Activated T-cell treated with anti-CD3 and anti-CD28 coated beads, Interleukin-2, amount 50 U/mL, for 72 hours (primary cell): ENCODE measurements at regions not wholly inside any gene's neighbourhood (a gene's known extent, or its start where the extent isn't known, plus 50 kb on each side); places are given as distances from the start of the nearest gene placed in this dataset.
"Not testable (repeated sequence)": the region's sequence is repeated elsewhere in the genome, so short reads cannot be mapped to it uniquely, and the experiment has no call there.

Source experiments
- ATAC-seq, 2 donors: fragments of 150-1000 bp; cut with Tn5 transposase; replicated peaks in 1 of 2; 2 replicates each; pipeline ENCODE4 v1.10.0; 2021; ENCODE audit warnings: moderate library complexity in 2 of 2, mild to moderate bottlenecking in 1 of 2
- DNase-seq, 2 donors: peaks; one replicate each; pipeline ENCODE4 v3.0.0; 2021 to 2022; ENCODE audit warnings: mixed read lengths in 1 of 2
- H3K27ac Mint-ChIP-seq: one replicate; pipeline ENCODE4 v1.8.0; 2022; ENCODE audit warnings: mild to moderate bottlenecking, moderate library complexity, mixed read lengths
- H3K27me3 Mint-ChIP-seq: one replicate; pipeline ENCODE4 v1.8.0; 2022; ENCODE audit warnings: low read depth, mixed read lengths
- H3K36me3 Mint-ChIP-seq, 2 donors: one replicate each; pipeline ENCODE4 v1.8.0; 2022; ENCODE audit warnings: mixed read lengths in 2 of 2, mild to moderate bottlenecking in 1 of 2; ENCODE audit not compliant: insufficient read depth in 2 of 2
- H3K4me1 Mint-ChIP-seq: one replicate; pipeline ENCODE4 v1.8.0; 2022; ENCODE audit warnings: low read depth, mixed read lengths
- H3K4me3 Mint-ChIP-seq, 2 donors: one replicate each; pipeline ENCODE4 v1.8.0; 2022; ENCODE audit warnings: mild to moderate bottlenecking in 2 of 2, mixed read lengths in 2 of 2, moderate library complexity in 2 of 2
- H3K9me3 Mint-ChIP-seq, 2 donors: one replicate each; pipeline ENCODE4 v1.8.0; 2022; ENCODE audit warnings: mixed read lengths in 2 of 2

GRCh38 chr7:24427048-24427447, 143.1 kb downstream of the NPY start:
- Mint-ChIP-seq H3K27me3 (peaks cover 19% of the 10 kb centered on the region), H3K4me3 (no peak overlapping the region), H3K36me3 (no peaks in the 10 kb centered on the region), H3K4me1 (no peaks in the 10 kb centered on the region), H3K9me3 (peaks cover 0 to 6% of the 10 kb centered on the region in 2 donors), H3K27ac (no peak overlapping the region)
- no peak for ATAC-seq
- no peak for DNase-seq

GRCh38 chr7:24428676-24429075, 144.6 kb upstream of the PALS2 start:
- DNase-seq, result no peak
- no peaks in the 10 kb centered on the region for H3K4me1 Mint-ChIP-seq
- H3K4me3 Mint-ChIP-seq, result no peak overlapping the region
- peaks cover 19% of the 10 kb centered on the region for H3K27me3 Mint-ChIP-seq
- no peak overlapping the region for H3K27ac Mint-ChIP-seq
- H3K9me3 Mint-ChIP-seq, result peaks cover 0 to 6% of the 10 kb centered on the region in 2 donors
- no peaks in the 10 kb centered on the region for H3K36me3 Mint-ChIP-seq
- ATAC-seq, result no peak

GRCh38 chr7:24432677-24433076, 140.6 kb upstream of the PALS2 start:
- ATAC-seq, result no peak
- no peaks in the 10 kb centered on the region for H3K36me3 Mint-ChIP-seq
- DNase-seq, result no peak
- peaks cover 7% of the 10 kb centered on the region for H3K27me3 Mint-ChIP-seq
- no peak overlapping the region for H3K4me3 Mint-ChIP-seq
- no peaks in the 10 kb centered on the region for H3K4me1 Mint-ChIP-seq
- H3K27ac Mint-ChIP-seq, result no peak overlapping the region
- peaks cover 0 to 4% of the 10 kb centered on the region in 2 donors for H3K9me3 Mint-ChIP-seq

- H3K9me3 Mint-ChIP-seq, result peaks cover 0 to 4% of the 10 kb centered on the region in 2 donors
- no peaks in the 10 kb centered on the region for H3K36me3 Mint-ChIP-seq
- H3K27me3 Mint-ChIP-seq, result no peaks in the 10 kb centered on the region
- ATAC-seq (no peak), DNase-seq (no peak)
- no peaks in the 10 kb centered on the region for H3K4me1 Mint-ChIP-seq
- H3K27ac Mint-ChIP-seq, result no peak overlapping the region
- no peak overlapping the region for H3K4me3 Mint-ChIP-seq
Measured at GRCh38 chr7:24434972-24435371, 138.3 kb upstream of the PALS2 start.

GRCh38 chr7:24436131-24436920, 136.9 kb upstream of the PALS2 start:
- ATAC-seq (no peak), DNase-seq (no peak)
- Mint-ChIP-seq H3K4me1 (peaks cover 4% of the 10 kb centered on the region), H3K9me3 (peaks cover 0 to 4% of the 10 kb centered on the region in 2 donors), H3K27ac (no peak overlapping the region), H3K27me3 (no peaks in the 10 kb centered on the region), H3K36me3 (no peaks in the 10 kb centered on the region), H3K4me3 (no peak overlapping the region)

GRCh38 chr7:24438232-24438631, 135.0 kb upstream of the PALS2 start:
- peaks cover 11% of the 10 kb centered on the region for H3K4me1 Mint-ChIP-seq
- no peak overlapping the region for H3K27ac Mint-ChIP-seq
- H3K27me3 Mint-ChIP-seq, result no peaks in the 10 kb centered on the region
- H3K4me3 Mint-ChIP-seq, result no peak overlapping the region
- DNase-seq (no peak), ATAC-seq (no peak)
- H3K36me3 Mint-ChIP-seq, result no peaks in the 10 kb centered on the region
- H3K9me3 Mint-ChIP-seq, result peaks cover 1 to 4% of the 10 kb centered on the region in 2 donors

- peaks cover 11% of the 10 kb centered on the region for H3K4me1 Mint-ChIP-seq
- not testable (repeated sequence) for DNase-seq, ATAC-seq, H3K27ac Mint-ChIP-seq, H3K36me3 Mint-ChIP-seq, H3K27me3 Mint-ChIP-seq, H3K4me3 Mint-ChIP-seq, H3K9me3 Mint-ChIP-seq
Measured at GRCh38 chr7:24439104-24439503, 134.1 kb upstream of the PALS2 start.

- Mint-ChIP-seq H3K27ac (peak overlapping the region; percentile 16), H3K9me3 (peaks cover 2 to 3% of the 10 kb centered on the region in 2 donors), H3K4me1 (peaks cover 11% of the 10 kb centered on the region), H3K36me3 (no peaks in the 10 kb centered on the region), H3K4me3 (no peak overlapping the region), H3K27me3 (no peaks in the 10 kb centered on the region)
- DNase-seq, result no peak
- ATAC-seq, result peak; percentile 48 to 56
Measured at GRCh38 chr7:24440892-24441291, 132.4 kb upstream of the PALS2 start.

- no peak for ATAC-seq
- Mint-ChIP-seq H3K4me1 (peaks cover 11% of the 10 kb centered on the region), H3K9me3 (peaks cover 0 to 3% of the 10 kb centered on the region in 2 donors), H3K27me3 (no peaks in the 10 kb centered on the region), H3K27ac (no peak overlapping the region), H3K36me3 (peaks cover 0 to 2% of the 10 kb centered on the region in 2 donors), H3K4me3 (peak overlapping the region in 1 of 2 donors; percentile 43)
- DNase-seq, result no peak
Measured at GRCh38 chr7:24441314-24442027, 131.8 kb upstream of the PALS2 start.

GRCh38 chr7:24442170-24442777, 131.0 kb upstream of the PALS2 start:
- H3K4me3 Mint-ChIP-seq, result no peak overlapping the region
- peaks cover 0 to 2% of the 10 kb centered on the region in 2 donors for H3K36me3 Mint-ChIP-seq
- ATAC-seq (peak in 1 of 2 donors; percentile 35), DNase-seq (no peak)
- H3K4me1 Mint-ChIP-seq, result peaks cover 11% of the 10 kb centered on the region
- H3K27ac Mint-ChIP-seq, result no peak overlapping the region
- peaks cover 6% of the 10 kb centered on the region for H3K27me3 Mint-ChIP-seq
- peaks cover 0 to 3% of the 10 kb centered on the region in 2 donors for H3K9me3 Mint-ChIP-seq

- Mint-ChIP-seq H3K27me3 (peaks cover 6% of the 10 kb centered on the region), H3K27ac (no peak overlapping the region), H3K4me1 (peaks cover 11% of the 10 kb centered on the region), H3K36me3 (peaks cover 0 to 2% of the 10 kb centered on the region in 2 donors), H3K4me3 (no peak overlapping the region), H3K9me3 (peaks cover 0 to 3% of the 10 kb centered on the region in 2 donors)
- DNase-seq (no peak), ATAC-seq (no peak)
Measured at GRCh38 chr7:24444666-24445440, 128.4 kb upstream of the PALS2 start.

GRCh38 chr7:24448038-24448437, 125.2 kb upstream of the PALS2 start:
- Mint-ChIP-seq H3K4me1 (no peaks in the 10 kb centered on the region), H3K27ac (no peak overlapping the region), H3K9me3 (peaks cover 0 to 3% of the 10 kb centered on the region in 2 donors), H3K27me3 (peaks cover 17% of the 10 kb centered on the region), H3K4me3 (no peak overlapping the region), H3K36me3 (peaks cover 0 to 2% of the 10 kb centered on the region in 2 donors)
- ATAC-seq, result no peak
- no peak for DNase-seq
